ENCODE measurements at regions not wholly inside any gene's neighbourhood (a gene's known extent, or its start where the extent isn't known, plus 50 kb on each side); places are given as distances from the start of the nearest gene placed in this dataset.

GRCh38 chr6:25006565-25007001 is 70.8 kb upstream of the RIPOR2 start:
- no peaks in the 10 kb centered on the region for H3K36me3 ChIP-seq (ENCODE audit: control insufficient read depth, insufficient read depth, low read length)
- H3K4me2 ChIP-seq (ENCODE audit: low read length): no peak overlapping the region
- H3K4me3 ChIP-seq (ENCODE audit: low read depth, low read length): no peak overlapping the region
- H3K9ac ChIP-seq: no peak overlapping the region
- no peaks in the 10 kb centered on the region for H3K9me3 ChIP-seq (ENCODE audit: control insufficient read depth, low read length)
- H3K79me2 ChIP-seq: no peaks in the 10 kb centered on the region
- H2AFZ ChIP-seq: no peak overlapping the region
- no peak for TF ChIP-seq CTCF (IDR thresholded peaks at IDR 0.05)
- peak overlapping the region; percentile 50 for H3K27ac ChIP-seq
- no peaks in the 10 kb centered on the region for H3K27me3 ChIP-seq (ENCODE audit: control insufficient read depth, insufficient read depth, low read length)
- no peaks in the 10 kb centered on the region for H3K4me1 ChIP-seq

GRCh38 chr6:25007269-25007699 is 71.5 kb upstream of the RIPOR2 start:
- H3K27ac ChIP-seq: peak overlapping the region; percentile 50
- no peaks in the 10 kb centered on the region for H3K79me2 ChIP-seq
- H3K4me1 ChIP-seq: no peaks in the 10 kb centered on the region
- no peaks in the 10 kb centered on the region for H3K36me3 ChIP-seq (ENCODE audit: control insufficient read depth, insufficient read depth, low read length)
- H3K9me3 ChIP-seq (ENCODE audit: control insufficient read depth, low read length): no peaks in the 10 kb centered on the region
- no peak for TF ChIP-seq CTCF (IDR thresholded peaks at IDR 0.05)
- no peak overlapping the region for H2AFZ ChIP-seq
- no peak overlapping the region for H3K4me3 ChIP-seq (ENCODE audit: low read depth, low read length)
- H3K9ac ChIP-seq: no peak overlapping the region
- H3K27me3 ChIP-seq (ENCODE audit: control insufficient read depth, insufficient read depth, low read length): no peaks in the 10 kb centered on the region
- H3K4me2 ChIP-seq (ENCODE audit: low read length): no peak overlapping the region

- H3K27ac ChIP-seq: no peak overlapping the region
- TF ChIP-seq CTCF (IDR thresholded peaks at IDR 0.05): no peak
These were observed 73.1 kb upstream of the RIPOR2 start for GRCh38 chr6:25008707-25009392.

GRCh38 chr6:25009393-25009710 is 73.6 kb upstream of the RIPOR2 start:
- Histone ChIP-seq H3K4me1 (no peaks in the 10 kb centered on the region), H2AFZ (no peak overlapping the region)

More at GRCh38 chr6:25008707-25009392, 73.1 kb upstream of the RIPOR2 start:
- no peaks in the 10 kb centered on the region for H3K4me1 ChIP-seq
- no peaks in the 10 kb centered on the region for H3K36me3 ChIP-seq (ENCODE audit: control insufficient read depth, insufficient read depth, low read length)
- no peak overlapping the region for H3K4me2 ChIP-seq (ENCODE audit: low read length)
- H3K4me3 ChIP-seq (ENCODE audit: low read depth, low read length): no peak overlapping the region
- H3K9me3 ChIP-seq (ENCODE audit: control insufficient read depth, low read length): no peaks in the 10 kb centered on the region
- no peak overlapping the region for H3K9ac ChIP-seq
- H2AFZ ChIP-seq: no peak overlapping the region
- H3K79me2 ChIP-seq: no peaks in the 10 kb centered on the region
- no peaks in the 10 kb centered on the region for H3K27me3 ChIP-seq (ENCODE audit: control insufficient read depth, insufficient read depth, low read length)

More at GRCh38 chr6:25009393-25009710, 73.6 kb upstream of the RIPOR2 start:
- TF ChIP-seq CTCF (IDR thresholded peaks at IDR 0.05): no peak
- H3K9me3 ChIP-seq (ENCODE audit: control insufficient read depth, low read length): no peaks in the 10 kb centered on the region
- H3K4me3 ChIP-seq (ENCODE audit: low read depth, low read length): no peak overlapping the region
- H3K27me3 ChIP-seq (ENCODE audit: control insufficient read depth, insufficient read depth, low read length): no peaks in the 10 kb centered on the region
- H3K27ac ChIP-seq: no peak overlapping the region
- H3K36me3 ChIP-seq (ENCODE audit: control insufficient read depth, insufficient read depth, low read length): no peaks in the 10 kb centered on the region
- no peak overlapping the region for H3K9ac ChIP-seq
- no peak overlapping the region for H3K4me2 ChIP-seq (ENCODE audit: low read length)
- no peaks in the 10 kb centered on the region for H3K79me2 ChIP-seq
